K562 (cell line): ENCODE measurements at regions not wholly inside any gene's neighbourhood (a gene's known extent, or its start where the extent isn't known, plus 50 kb on each side); places are given as distances from the start of the nearest gene placed in this dataset.

Experiments used
- ATAC-seq: fragments of 200-7000 bp; cut with Tn5 transposase; 3 replicates; pipeline ENCODE4 v1.9.1; 2020; ENCODE audit warnings: moderate library complexity
- BruUV-seq: library from RNA; stranded (reverse); fragments of 400-500 nt; replicated peaks from 2 replicates; lab custom pipeline; 2021; lab: Mats Ljungman, UMichigan
- CTCF ChIA-PET: fragments of 300-600 bp; formaldehyde crosslinking; extraction: SDS; loops from one replicate; lab custom pipeline; 2021; ENCODE audit warnings: low intra/inter-chr PET ratio; lab: Yijun Ruan, JAX
- POLR2A ChIA-PET: fragments of 300-600, 350-650 bp; sonication (Branson Sonifier 250); formaldehyde crosslinking; extraction: SDS; loops from one replicate; lab custom pipeline; 2021; ENCODE audit warnings: antibody characterized with exemption, inconsistent platforms; lab: Yijun Ruan, JAX
- DNase-seq, 4 experiments: peaks; one replicate each; pipeline versions ENCODE4 v3.0.0 to v3.0.0-alpha.2; 2011 to 2018; ENCODE audit warnings: low spot score in 3 of 4, mixed read lengths in 3 of 4; ENCODE audit errors: extremely low read depth in 1 of 4
- FAIRE-seq: peaks from 2 replicates; lab custom pipeline; 2011; peaks lifted over from hg19 to GRCh38; lab: Jason Lieb, UNC
- H2AFZ ChIP-seq: 2 replicates; pipeline ENCODE4 v1.6.0; 2011; ENCODE audit warnings: low read depth, low read length, control low read depth, inconsistent platforms
- H3K27ac ChIP-seq: fragments of 200-600 bp; 3 replicates; pipeline ENCODE4 v1.8.0; 2011; ENCODE audit warnings: low read depth, mild to moderate bottlenecking, control low read depth, inconsistent platforms, low read length, moderate library complexity, mixed read lengths; ENCODE audit errors: extremely low read depth
- H3K27me3 ChIP-seq, 2 experiments: fragments of 300-600 bp in 1 of 2; 2 replicates in 1 of 2; 3 replicates in 1 of 2; pipeline versions ENCODE4 v1.6.0 to v1.8.0; 2011; ENCODE audit warnings: inconsistent platforms in 2 of 2, low read length in 2 of 2, mild to moderate bottlenecking in 1 of 2, mixed read lengths in 1 of 2, moderate library complexity in 1 of 2; ENCODE audit not compliant: control insufficient read depth in 2 of 2, insufficient read depth in 2 of 2
- H3K36me3 ChIP-seq: fragments of 300-600 bp; 3 replicates; pipeline ENCODE4 v1.8.0; 2011; ENCODE audit warnings: mild to moderate bottlenecking, low read length, inconsistent platforms; ENCODE audit not compliant: control insufficient read depth, insufficient read depth
- H3K4me1 ChIP-seq, 2 experiments: fragments of 200-600 bp in 1 of 2; replicated peaks in 1 of 2; 2 replicates in 1 of 2; 3 replicates in 1 of 2; pipeline versions ENCODE4 v1.5.1 to v1.8.0; 2011; ENCODE audit warnings: inconsistent platforms in 2 of 2, low read length in 2 of 2, mild to moderate bottlenecking in 1 of 2, mixed read lengths in 1 of 2, moderate library complexity in 1 of 2; ENCODE audit not compliant: control insufficient read depth in 2 of 2, insufficient read depth in 2 of 2
- H3K4me2 ChIP-seq: 2 replicates; pipeline ENCODE4 v1.6.1; 2011; ENCODE audit warnings: low read length, control low read depth, inconsistent platforms, mixed read lengths; ENCODE audit not compliant: insufficient read depth
- H3K4me3 ChIP-seq: fragments of 200-600 bp; sonication (generic), shearing (Covaris generic); 2 replicates; pipeline ENCODE4 v1.5.1; 2016; ENCODE audit warnings: control low read depth, inconsistent platforms
- H3K79me2 ChIP-seq: fragments of 200-600 bp; 3 replicates; pipeline ENCODE4 v1.8.0; 2011; ENCODE audit warnings: low read length, inconsistent platforms; ENCODE audit not compliant: control insufficient read depth, insufficient read depth
- H3K9ac ChIP-seq, 2 experiments: 2 replicates each; pipeline versions ENCODE4 v1.6.0 to v1.6.1; 2011; ENCODE audit warnings: low read depth in 2 of 2, low read length in 2 of 2, control low read depth in 1 of 2, inconsistent platforms in 1 of 2, mild to moderate bottlenecking in 1 of 2, mixed read lengths in 1 of 2; ENCODE audit not compliant: insufficient read depth in 1 of 2
- H3K9me1 ChIP-seq: one replicate; pipeline ENCODE4 v1.6.0; 2011; ENCODE audit warnings: inconsistent platforms, mild to moderate bottlenecking, low read length, moderate library complexity; ENCODE audit not compliant: control insufficient read depth, insufficient read depth
- H3K9me3 ChIP-seq: replicated peaks from 2 replicates; pipeline ENCODE4 v1.5.1; 2011; ENCODE audit warnings: low read depth, low read length, inconsistent platforms; ENCODE audit not compliant: control insufficient read depth, insufficient read depth
- H4K20me1 ChIP-seq: replicated peaks from 2 replicates; pipeline ENCODE4 v1.6.1; 2011; ENCODE audit warnings: low read length, inconsistent platforms, mixed read lengths; ENCODE audit not compliant: control insufficient read depth, insufficient read depth
- CREM ChIP-seq: IDR thresholded peaks from 2 replicates; pipeline ENCODE4 v1.6.1; 2014; ENCODE audit warnings: antibody characterized with exemption, low read depth
- ETS2 ChIP-seq: IDR thresholded peaks from 2 replicates; pipeline ENCODE4 v1.6.1; 2016; ENCODE audit warnings: borderline replicate concordance, missing genetic modification characterization, mild to moderate bottlenecking, moderate library complexity, missing compliant biosample characterization; ENCODE audit not compliant: poor library complexity, severe bottlenecking
- MCM5 ChIP-seq: fragments of 450-650 bp; IDR thresholded peaks from 2 replicates; pipeline ENCODE4 v1.6.1; 2016; ENCODE audit warnings: low read depth
- NCOA4 ChIP-seq: fragments of 450-650 bp; IDR thresholded peaks from 2 replicates; pipeline ENCODE4 v1.6.1; 2018; ENCODE audit warnings: mild to moderate bottlenecking; ENCODE audit not compliant: partially characterized antibody
- NUFIP1 ChIP-seq: fragments of 450-650 bp; IDR thresholded peaks from 2 replicates; pipeline ENCODE4 v1.6.1; 2018; ENCODE audit not compliant: partially characterized antibody
- PRDM10 ChIP-seq: fragments of 450-650 bp; IDR thresholded peaks from 2 replicates; pipeline ENCODE4 v1.6.1; 2018; ENCODE audit not compliant: partially characterized antibody
- ZBTB11 ChIP-seq, 3 experiments: fragments of 200-800 bp in 1 of 3; fragments of 250-450 bp in 1 of 3; fragments of 450-650 bp in 1 of 3; sonication (Bioruptor Pico) in 1 of 3; sonication (Bioruptor generic) in 1 of 3; formaldehyde crosslinking in 1 of 3; IDR thresholded peaks; 2 replicates each; pipeline versions ENCODE4 v1.6.1 to v1.8.0; 2016 to 2022; ENCODE audit warnings: mild to moderate bottlenecking in 2 of 3, missing genetic modification characterization in 2 of 3, missing compliant biosample characterization in 1 of 3, moderate library complexity in 1 of 3
- ZNF224 ChIP-seq: sonication (generic); formaldehyde crosslinking; IDR thresholded peaks from 2 replicates; pipeline ENCODE4 v1.8.0; 2022; ENCODE audit warnings: mild to moderate bottlenecking, missing genetic modification reagents
- in situ Hi-C: fragments of 300-500 bp; cut with MboI; formaldehyde crosslinking; loops from 4 replicates; pipeline ENCODE4 v1.15.0; 2018; ENCODE audit warnings: inconsistent platforms, mixed read lengths
- intact Hi-C: fragments of 100-400 bp; cut with micrococcal nuclease; formaldehyde crosslinking; loops from 2 replicates; pipeline ENCODE4 v1.14.2; 2022

- H3K79me2 ChIP-seq, result no peaks in the 10 kb centered on the region
- H3K27ac ChIP-seq, result no peak overlapping the region
- H3K4me3 ChIP-seq, result no peak overlapping the region
- no TSS peak for BruUV-seq
- no peaks in the 10 kb centered on the region for H3K27me3 ChIP-seq
- H4K20me1 ChIP-seq, result no peaks in the 10 kb centered on the region
- in situ Hi-C loops (no loop called here), intact Hi-C loops (no loop called here)
- ATAC-seq (no peak), FAIRE-seq (no peak), DNase-seq (no peak)
- no peaks in the 10 kb centered on the region for H3K9me1 ChIP-seq
- POLR2A ChIA-PET, result interaction anchor here (0.5 kb wide), 1 partner anchor 1266 kb away, joined by 3 read pairs; no protein-coding TSS in a partner anchor
- H3K4me2 ChIP-seq, result no peak overlapping the region
- H3K9ac ChIP-seq, result no peak overlapping the region
- no peak overlapping the region for H2AFZ ChIP-seq
- CTCF ChIA-PET, result no interaction called here
- no peaks in the 10 kb centered on the region for H3K4me1 ChIP-seq
- H3K9me3 ChIP-seq, result no peaks in the 10 kb centered on the region
- TF ChIP-seq NCOA4 (no peak), MCM5 (no peak), PRDM10 (no peak), ZNF224 (CRISPR knock-in tag) (no peak), NUFIP1 (no peak), ZBTB11 (CRISPR knock-in tag; IDR thresholded peaks at IDR 0.05) (peak in 1 of 3 experiments; percentile 12; a peak in 1 of 6 replicates), ETS2 (tag) (no peak), CREM (no peak)
- TF ChIP-seq, all 486 proteins: peak for 1
- no peaks in the 10 kb centered on the region for H3K36me3 ChIP-seq
Measured at GRCh38 chr3:64783200-64783599, 95.4 kb upstream of the ADAMTS9 start.
